WTC11 (cell line): ENCODE measurements at regions not wholly inside any gene's neighbourhood (a gene's known extent, or its start where the extent isn't known, plus 50 kb on each side); places are given as distances from the start of the nearest gene placed in this dataset.

ENCODE experiments used
- ATAC-seq: fragments of 200-7000 bp; cut with Tn5 transposase; 2 replicates; pipeline ENCODE4 v1.10.0; 2021; ENCODE audit warnings: mild to moderate bottlenecking, moderate library complexity
- CTCF ChIA-PET: fragments of 300-600 bp; sonication (Branson Sonifier 250); formaldehyde crosslinking; loops from one replicate; lab custom pipeline; 2021; ENCODE audit warnings: antibody characterized with exemption; lab: Charles Lee
- POLR2A ChIA-PET: fragments of 350-600 bp; sonication (Branson Sonifier 250); formaldehyde crosslinking; loops from one replicate; lab custom pipeline; 2021; ENCODE audit warnings: antibody characterized with exemption; lab: Charles Lee
- DNase-seq: peaks from one replicate; pipeline ENCODE4 v3.0.0; 2021; ENCODE audit warnings: low spot score
- H3K27ac Mint-ChIP-seq: 2 replicates; pipeline ENCODE4 v1.8.0; 2021; ENCODE audit warnings: mixed read lengths
- H3K27me3 Mint-ChIP-seq: 2 replicates; pipeline ENCODE4 v1.8.0; 2021; ENCODE audit warnings: low read depth, mild to moderate bottlenecking, moderate library complexity, mixed read lengths
- H3K36me3 Mint-ChIP-seq: 2 replicates; pipeline ENCODE4 v1.8.0; 2021; ENCODE audit warnings: mixed read lengths
- H3K4me1 Mint-ChIP-seq: 2 replicates; pipeline ENCODE4 v1.8.0; 2022; ENCODE audit warnings: mixed read lengths
- H3K4me3 Mint-ChIP-seq: 2 replicates; pipeline ENCODE4 v1.8.0; 2021; ENCODE audit warnings: mild to moderate bottlenecking, moderate library complexity, mixed read lengths
- H3K9me3 Mint-ChIP-seq: 2 replicates; pipeline ENCODE4 v1.8.0; 2021; ENCODE audit warnings: mixed read lengths
- ARID4B ChIP-seq: sonication (generic); formaldehyde crosslinking; IDR thresholded peaks from 2 replicates; pipeline ENCODE4 v1.8.0; 2023; ENCODE audit warnings: missing genetic modification reagents, mild to moderate bottlenecking, borderline replicate concordance
- ATF2 ChIP-seq: sonication (generic); formaldehyde crosslinking; IDR thresholded peaks from 2 replicates; pipeline ENCODE4 v1.8.1; 2022; ENCODE audit warnings: low read depth, missing genetic modification reagents, borderline replicate concordance
- E2F1 ChIP-seq: sonication (generic); formaldehyde crosslinking; IDR thresholded peaks from 2 replicates; pipeline ENCODE4 v1.8.0; 2022; ENCODE audit warnings: mild to moderate bottlenecking, missing genetic modification reagents
- EMX1 ChIP-seq: fragments of 250-450 bp; sonication (Bioruptor Pico); IDR thresholded peaks from 2 replicates; pipeline ENCODE4 v1.8.0; 2021; ENCODE audit warnings: mild to moderate bottlenecking
- ERG ChIP-seq: fragments of 250-450 bp; sonication (Bioruptor Pico); IDR thresholded peaks from 2 replicates; pipeline ENCODE4 v1.8.0; 2021; ENCODE audit warnings: mild to moderate bottlenecking
- GRHL2 ChIP-seq: fragments of 250-450 bp; sonication (Bioruptor Pico); IDR thresholded peaks from 2 replicates; pipeline ENCODE4 v1.8.0; 2022; ENCODE audit warnings: mild to moderate bottlenecking, moderate library complexity; ENCODE audit not compliant: insufficient replicate concordance, severe bottlenecking
- GTF2I ChIP-seq: fragments of 250-450 bp; sonication (Bioruptor Pico); conservative IDR thresholded peaks from 2 replicates; pipeline ENCODE4 v1.4.0; 2021; ENCODE audit warnings: mild to moderate bottlenecking
- JUN ChIP-seq: sonication (generic); formaldehyde crosslinking; IDR thresholded peaks from 2 replicates; pipeline ENCODE4 v1.8.0; 2023; ENCODE audit warnings: mild to moderate bottlenecking, missing genetic modification reagents
- MXD4 ChIP-seq: fragments of 250-450 bp; sonication (Bioruptor Pico); IDR thresholded peaks from 2 replicates; pipeline ENCODE4 v1.8.0; 2021; ENCODE audit warnings: mild to moderate bottlenecking, moderate library complexity, borderline replicate concordance
- NR3C1 ChIP-seq: sonication (generic); formaldehyde crosslinking; conservative IDR thresholded peaks from 2 replicates; pipeline ENCODE4 v1.8.1; 2023; ENCODE audit warnings: low read depth, mild to moderate bottlenecking, missing genetic modification reagents
- PRDM15 ChIP-seq: sonication (generic); formaldehyde crosslinking; IDR thresholded peaks from 2 replicates; pipeline ENCODE4 v1.8.0; 2022; ENCODE audit warnings: missing genetic modification reagents
- RORB ChIP-seq: fragments of 250-450 bp; sonication (Bioruptor Pico); IDR thresholded peaks from 2 replicates; pipeline ENCODE4 v1.9.0; 2021; ENCODE audit warnings: mild to moderate bottlenecking
- SMAD3 ChIP-seq: sonication (generic); formaldehyde crosslinking; IDR thresholded peaks from 2 replicates; pipeline ENCODE4 v1.8.0; 2022; ENCODE audit warnings: missing genetic modification reagents, mild to moderate bottlenecking, borderline replicate concordance
- SMAD4 ChIP-seq: sonication (generic); formaldehyde crosslinking; IDR thresholded peaks from 2 replicates; pipeline ENCODE4 v1.8.0; 2022; ENCODE audit warnings: mild to moderate bottlenecking, missing genetic modification reagents
- STAT6 ChIP-seq: sonication (generic); formaldehyde crosslinking; conservative IDR thresholded peaks from 2 replicates; pipeline ENCODE4 v1.8.1; 2023; ENCODE audit warnings: mild to moderate bottlenecking, low read depth, missing genetic modification reagents, moderate library complexity
- USF2 ChIP-seq: sonication (generic); formaldehyde crosslinking; IDR thresholded peaks from 2 replicates; pipeline ENCODE4 v1.8.1; 2023; ENCODE audit warnings: mild to moderate bottlenecking, missing genetic modification reagents, moderate library complexity
- ZNF138 ChIP-seq: sonication (generic); formaldehyde crosslinking; conservative IDR thresholded peaks from 2 replicates; pipeline ENCODE4 v1.8.1; 2022; ENCODE audit warnings: mild to moderate bottlenecking, moderate library complexity, missing genetic modification reagents
- ZNF317 ChIP-seq: sonication (generic); formaldehyde crosslinking; IDR thresholded peaks from 2 replicates; pipeline ENCODE4 v1.8.1; 2023; ENCODE audit warnings: low read depth, mild to moderate bottlenecking, moderate library complexity, missing genetic modification reagents, borderline replicate concordance
- ZNF512 ChIP-seq: sonication (generic); formaldehyde crosslinking; IDR thresholded peaks from 2 replicates; pipeline ENCODE4 v1.8.1; 2022; ENCODE audit warnings: missing genetic modification reagents, borderline replicate concordance

- Mint-ChIP-seq H3K27ac (no peak overlapping the region), H3K27me3 (no peaks in the 10 kb centered on the region), H3K9me3 (peaks cover 7% of the 10 kb centered on the region), H3K36me3 (peaks cover 20% of the 10 kb centered on the region), H3K4me3 (no peak overlapping the region), H3K4me1 (peaks cover 6% of the 10 kb centered on the region)
- no peak for DNase-seq
- TF ChIP-seq ARID4B (CRISPR knock-in tag) = no peak
- no peak for TF ChIP-seq ZNF138 (CRISPR knock-in tag)
- no peak for TF ChIP-seq NR3C1 (CRISPR knock-in tag)
- no peak for TF ChIP-seq EMX1 (CRISPR knock-in tag)
- no peak for TF ChIP-seq GRHL2
- no peak for TF ChIP-seq ZNF317 (CRISPR knock-in tag)
- no peak for TF ChIP-seq ATF2 (CRISPR knock-in tag)
- TF ChIP-seq STAT6 (CRISPR knock-in tag) = no peak
- no peak for TF ChIP-seq USF2
- TF ChIP-seq SMAD3 (CRISPR knock-in tag) = no peak
- no peak for TF ChIP-seq JUN (CRISPR knock-in tag)
- no peak for TF ChIP-seq GTF2I (CRISPR knock-in tag)
- no peak for TF ChIP-seq PRDM15
- TF ChIP-seq E2F1 = no peak
- TF ChIP-seq SMAD4 (CRISPR knock-in tag) = no peak
- no peak for TF ChIP-seq ZNF512 (CRISPR knock-in tag)
- TF ChIP-seq MXD4 = no peak
- no peak for TF ChIP-seq ERG (CRISPR knock-in tag)
- TF ChIP-seq RORB (CRISPR knock-in tag) = no peak
- ChIA-PET CTCF (no interaction called here), POLR2A (interaction anchor here (0.6 kb wide), 2 partner anchors 29 to 132 kb away, joined by 3 read pairs; no protein-coding TSS in a partner anchor)
- ATAC-seq = no peak
Measured at GRCh38 chr4:182155806-182156205, 87.4 kb upstream of the TENM3 start.
